HG03280 (cell line): ENCODE measurements at regions not wholly inside any gene's neighbourhood (a gene's known extent, or its start where the extent isn't known, plus 50 kb on each side); places are given as distances from the start of the nearest gene placed in this dataset.

Source experiments
- ATAC-seq: cut with Tn5 transposase; IDR thresholded peaks from one replicate; pipeline ENCODE4 v1.9.1; 2021; ENCODE audit warnings: mild to moderate bottlenecking, moderate library complexity; ENCODE audit not compliant: unreplicated experiment

- ATAC-seq = no peak
These were observed 995.9 kb downstream of the UQCRFS1 start for GRCh38 chr19:28217022-28217421.

- ATAC-seq = no peak
These were observed 999.4 kb downstream of the UQCRFS1 start for GRCh38 chr19:28213470-28214082.

GRCh38 chr19:28210886-28211285 is 1002.1 kb downstream of the UQCRFS1 start:
- no peak for ATAC-seq

- no peak for ATAC-seq
These were observed 1004.2 kb downstream of the UQCRFS1 start for GRCh38 chr19:28208745-28209144.

- ATAC-seq = no peak
These were observed 1005.7 kb downstream of the UQCRFS1 start for GRCh38 chr19:28207244-28207643.

GRCh38 chr19:28201462-28201943 is 1011.4 kb downstream of the UQCRFS1 start:
- no peak for ATAC-seq

- ATAC-seq = no peak
These were observed 1013.6 kb downstream of the UQCRFS1 start for GRCh38 chr19:28199323-28199722.

GRCh38 chr19:28196961-28197360 is 1016.0 kb downstream of the UQCRFS1 start:
- no peak for ATAC-seq

GRCh38 chr19:28196101-28196500 is 1016.9 kb downstream of the UQCRFS1 start:
- no peak for ATAC-seq

GRCh38 chr19:28185646-28186045 is 1027.3 kb downstream of the UQCRFS1 start:
- no peak for ATAC-seq

- ATAC-seq = no peak
These were observed 1028.0 kb downstream of the UQCRFS1 start for GRCh38 chr19:28184997-28185396.

- ATAC-seq = no peak
These were observed 1036.8 kb downstream of the UQCRFS1 start for GRCh38 chr19:28176193-28176592.

- no peak for ATAC-seq
These were observed 1041.0 kb downstream of the UQCRFS1 start for GRCh38 chr19:28171983-28172382.

- no peak for ATAC-seq
These were observed 1042.9 kb downstream of the UQCRFS1 start for GRCh38 chr19:28170066-28170465.

GRCh38 chr19:28169168-28169887 is 1043.6 kb downstream of the UQCRFS1 start:
- no peak for ATAC-seq

- no peak for ATAC-seq
These were observed 1044.4 kb downstream of the UQCRFS1 start for GRCh38 chr19:28168557-28168956.

- ATAC-seq = no peak
These were observed 1046.9 kb downstream of the UQCRFS1 start for GRCh38 chr19:28166025-28166424.

GRCh38 chr19:28164214-28164613 is 1048.7 kb downstream of the UQCRFS1 start:
- ATAC-seq = no peak

GRCh38 chr19:28159065-28159464 is 1053.9 kb downstream of the UQCRFS1 start:
- no peak for ATAC-seq

- ATAC-seq = no peak
These were observed 1057.7 kb downstream of the UQCRFS1 start for GRCh38 chr19:28155265-28155664.

- ATAC-seq = no peak
These were observed 1058.9 kb downstream of the UQCRFS1 start for GRCh38 chr19:28154077-28154476.

GRCh38 chr19:28153123-28153522 is 1059.8 kb downstream of the UQCRFS1 start:
- no peak for ATAC-seq
